ENCODE measurements at regions not wholly inside any gene's neighbourhood (a gene's known extent, or its start where the extent isn't known, plus 50 kb on each side); places are given as distances from the start of the nearest gene placed in this dataset.

DNA sequence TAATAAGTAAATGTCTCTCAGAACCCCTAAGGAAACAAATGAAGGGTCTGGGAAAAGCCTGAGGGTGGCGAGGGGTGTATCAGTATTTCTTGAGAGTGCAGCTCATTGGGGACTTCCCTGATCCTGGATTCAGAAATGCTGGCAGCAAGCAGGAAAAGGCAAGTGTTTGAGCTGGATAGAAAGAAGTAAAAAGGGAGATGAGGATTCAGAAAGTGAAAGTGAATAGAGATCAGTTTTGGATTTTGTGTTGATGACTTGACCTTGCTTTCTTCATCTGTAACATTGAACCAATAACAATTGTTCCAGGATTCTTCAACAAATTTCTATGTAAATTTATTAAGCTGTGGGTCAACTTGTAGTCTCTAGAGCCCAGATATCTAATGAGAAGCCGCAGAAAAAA is 66.9 kb upstream of the CTSC start:
- TF ChIP-seq, protein P1, sequence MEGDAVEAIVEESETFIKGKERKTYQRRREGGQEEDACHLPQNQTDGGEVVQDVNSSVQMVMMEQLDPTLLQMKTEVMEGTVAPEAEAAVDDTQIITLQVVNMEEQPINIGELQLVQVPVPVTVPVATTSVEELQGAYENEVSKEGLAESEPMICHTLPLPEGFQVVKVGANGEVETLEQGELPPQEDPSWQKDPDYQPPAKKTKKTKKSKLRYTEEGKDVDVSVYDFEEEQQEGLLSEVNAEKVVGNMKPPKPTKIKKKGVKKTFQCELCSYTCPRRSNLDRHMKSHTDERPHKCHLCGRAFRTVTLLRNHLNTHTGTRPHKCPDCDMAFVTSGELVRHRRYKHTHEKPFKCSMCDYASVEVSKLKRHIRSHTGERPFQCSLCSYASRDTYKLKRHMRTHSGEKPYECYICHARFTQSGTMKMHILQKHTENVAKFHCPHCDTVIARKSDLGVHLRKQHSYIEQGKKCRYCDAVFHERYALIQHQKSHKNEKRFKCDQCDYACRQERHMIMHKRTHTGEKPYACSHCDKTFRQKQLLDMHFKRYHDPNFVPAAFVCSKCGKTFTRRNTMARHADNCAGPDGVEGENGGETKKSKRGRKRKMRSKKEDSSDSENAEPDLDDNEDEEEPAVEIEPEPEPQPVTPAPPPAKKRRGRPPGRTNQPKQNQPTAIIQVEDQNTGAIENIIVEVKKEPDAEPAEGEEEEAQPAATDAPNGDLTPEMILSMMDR (IDR thresholded peaks at IDR 0.05): no peak
- TF ChIP-seq POLR2A (IDR thresholded peaks at IDR 0.05) (no peak), POLR2AphosphoS5 (IDR thresholded peaks at IDR 0.05; ENCODE audit: insufficient read depth in 1 of 2, low read depth in 1 of 2) (no peak)
